Cerebellar nuclear complex (tissue), 1 donor: ENCODE measurements at regions not wholly inside any gene's neighbourhood (a gene's known extent, or its start where the extent isn't known, plus 50 kb on each side); places are given as distances from the start of the nearest gene placed in this dataset.
"Not testable (repeated sequence)": the region's sequence is repeated elsewhere in the genome, so short reads cannot be mapped to it uniquely, and the experiment has no call there.

Experiments
- DNase-seq, 2 experiments: peaks; one replicate each; lab custom pipeline; 2025; lab: John Stamatoyannopoulos, UW

DNA sequence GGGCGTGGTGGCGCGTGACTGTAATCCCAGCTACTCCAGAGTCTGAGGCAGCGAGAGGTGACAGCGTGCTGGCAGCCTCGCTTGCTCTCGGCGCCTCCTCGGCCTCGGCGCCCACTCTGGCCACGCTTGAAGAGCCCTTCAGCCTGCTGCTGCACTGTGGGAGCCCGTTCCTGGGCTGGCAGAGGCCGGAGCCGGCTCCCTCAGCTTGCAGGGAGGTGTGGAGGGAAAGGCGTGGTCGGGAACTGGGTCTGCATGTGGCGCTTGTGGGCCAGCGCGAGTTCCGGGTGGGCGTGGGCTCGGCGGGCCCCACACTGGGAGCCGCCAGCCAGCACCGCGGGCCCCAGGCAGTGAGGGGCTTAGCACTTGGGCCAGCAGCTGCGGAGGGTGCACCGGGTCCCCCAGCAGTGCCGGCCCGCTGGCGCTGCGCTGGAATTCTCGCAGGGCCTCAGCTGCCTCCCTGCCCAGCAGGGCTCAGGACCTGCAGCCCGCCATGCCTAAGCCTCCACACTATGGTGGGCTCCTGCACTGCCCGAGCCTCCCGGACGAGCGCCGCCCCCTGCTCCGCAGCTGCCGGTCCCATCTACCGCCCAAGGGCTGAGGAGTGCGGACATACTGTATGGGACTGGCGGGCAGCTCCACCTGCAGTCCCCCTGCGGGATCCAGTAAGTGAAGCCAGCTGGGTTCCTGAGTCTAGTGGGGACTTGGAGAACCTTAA, 1093.3 kb upstream of the CDH8 start:
- no peak for DNase-seq

DNA sequence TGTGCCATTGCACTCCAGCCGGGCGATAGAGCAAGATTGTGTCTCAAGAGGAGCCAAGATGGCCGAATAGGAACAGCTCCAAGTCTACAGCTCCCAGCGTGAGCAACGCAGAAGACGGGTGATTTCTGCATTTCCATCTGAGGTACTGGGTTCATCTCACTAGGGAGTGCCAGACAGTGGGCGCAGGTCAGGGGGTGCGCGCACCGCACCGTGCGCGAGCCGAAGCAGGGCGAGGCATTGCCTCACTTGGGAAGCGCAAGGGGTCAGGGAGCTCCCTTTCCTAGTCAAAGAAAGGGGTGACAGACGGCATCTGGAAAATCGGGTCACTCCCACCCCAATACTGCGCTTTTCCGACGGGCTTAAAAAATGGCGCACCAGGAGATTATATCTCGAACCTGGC, 1083.7 kb upstream of the CDH8 start:
- not testable (repeated sequence) for DNase-seq

DNA sequence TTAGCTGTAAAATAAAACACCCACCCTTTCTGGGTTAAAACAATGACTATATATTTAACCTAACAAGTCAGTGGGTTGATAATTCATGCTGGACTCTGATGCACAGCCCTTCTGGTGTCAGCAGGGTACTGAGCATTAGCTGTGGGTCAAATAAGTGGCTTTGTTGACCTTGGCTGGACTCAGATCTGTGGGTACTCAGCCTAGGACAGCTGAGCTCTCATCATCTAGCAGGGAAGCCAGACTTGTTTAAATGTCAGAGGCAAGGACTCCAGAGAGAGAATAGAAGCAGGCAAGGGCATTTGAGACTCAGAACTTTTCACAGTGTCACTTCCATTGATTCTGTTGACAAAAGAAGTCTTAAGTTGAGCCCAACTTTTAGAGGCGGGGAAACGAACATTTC, 1063.8 kb upstream of the CDH8 start:
- no peak for DNase-seq

DNA sequence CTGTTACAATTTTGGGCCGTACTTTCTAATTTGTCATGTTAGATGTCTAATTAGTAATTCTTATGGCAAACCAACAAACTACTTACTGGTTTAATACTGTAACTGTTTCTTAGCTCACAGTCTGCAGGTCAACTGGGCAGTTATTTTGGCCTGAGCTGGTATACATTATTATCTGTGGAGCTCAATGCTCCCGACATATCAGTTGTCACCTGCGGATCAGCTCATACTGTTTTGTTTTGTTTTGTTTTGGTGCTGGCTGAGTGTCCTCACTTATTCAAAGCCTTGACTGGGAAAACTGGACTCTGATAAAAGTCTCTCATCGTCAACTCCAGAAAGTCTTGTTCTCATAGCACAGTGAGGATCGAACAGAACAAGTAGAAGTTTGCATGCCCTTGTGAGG, 1060.6 kb upstream of the CDH8 start:
- DNase-seq, result no peak

DNA sequence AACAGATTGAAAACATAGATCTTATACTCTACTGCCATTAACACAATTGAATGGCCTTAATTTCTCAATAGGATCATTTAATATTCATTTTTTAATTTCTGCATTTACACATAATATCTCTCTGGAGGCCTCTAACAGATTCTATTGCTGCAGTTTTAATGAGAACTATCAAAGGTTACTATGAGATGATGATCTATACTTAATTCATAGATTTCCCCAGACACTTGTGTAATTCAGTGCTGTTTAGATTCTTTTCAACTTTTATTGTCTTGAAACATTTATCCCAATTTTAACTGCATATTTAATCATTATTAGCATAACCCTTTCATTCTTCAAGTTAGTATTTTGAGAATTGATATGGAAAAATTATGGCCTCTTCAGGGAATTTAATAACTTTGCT, 1056.5 kb upstream of the CDH8 start:
- DNase-seq, result no peak

- DNase-seq, result no peak
Measured at GRCh38 chr16:63082101-63082500, 1045.9 kb upstream of the CDH8 start.

DNA sequence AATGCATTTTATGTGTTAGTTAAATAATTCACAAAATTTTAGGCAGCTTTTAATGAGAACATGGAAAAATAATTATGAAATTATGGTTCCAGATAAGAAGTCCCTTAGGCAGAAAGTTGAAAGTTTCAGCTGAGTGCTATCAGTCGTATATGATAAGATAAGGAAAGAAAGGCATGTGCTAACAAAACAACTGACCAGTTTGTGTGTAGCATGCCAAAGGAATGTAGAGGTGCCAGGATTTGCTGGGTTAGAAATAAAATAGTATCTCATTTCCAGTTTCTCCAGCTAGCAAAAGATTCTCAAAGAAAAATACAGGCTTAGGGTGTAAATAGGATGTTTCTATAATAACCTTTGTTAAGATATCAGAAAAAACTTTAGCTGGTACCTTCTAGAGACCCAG, 1044.5 kb upstream of the CDH8 start:
- no peak for DNase-seq

- DNase-seq, result no peak
Measured at GRCh38 chr16:63069047-63069446, 1032.8 kb upstream of the CDH8 start.

- DNase-seq, result no peak
Measured at GRCh38 chr16:63067141-63067540, 1030.9 kb upstream of the CDH8 start.

DNA sequence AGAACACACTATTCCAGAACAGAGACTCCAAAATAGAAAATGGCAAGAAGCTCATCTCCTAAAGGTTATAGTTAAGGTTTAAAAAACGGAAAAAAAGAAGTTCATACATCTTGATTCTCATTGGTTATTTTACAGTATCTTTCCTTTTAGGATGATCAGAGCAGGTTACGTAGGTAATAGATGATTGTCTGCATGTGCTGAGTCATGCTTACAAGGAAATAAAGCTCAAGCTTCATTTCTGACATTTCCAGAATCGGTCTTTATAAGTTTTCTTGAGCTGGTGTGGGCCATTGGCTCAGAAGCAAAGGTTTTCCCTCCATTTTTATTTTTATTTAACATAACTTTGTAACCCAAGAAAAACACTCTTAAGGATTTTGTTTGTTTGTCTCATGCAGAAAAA, 1030.3 kb upstream of the CDH8 start:
- no peak for DNase-seq

DNA sequence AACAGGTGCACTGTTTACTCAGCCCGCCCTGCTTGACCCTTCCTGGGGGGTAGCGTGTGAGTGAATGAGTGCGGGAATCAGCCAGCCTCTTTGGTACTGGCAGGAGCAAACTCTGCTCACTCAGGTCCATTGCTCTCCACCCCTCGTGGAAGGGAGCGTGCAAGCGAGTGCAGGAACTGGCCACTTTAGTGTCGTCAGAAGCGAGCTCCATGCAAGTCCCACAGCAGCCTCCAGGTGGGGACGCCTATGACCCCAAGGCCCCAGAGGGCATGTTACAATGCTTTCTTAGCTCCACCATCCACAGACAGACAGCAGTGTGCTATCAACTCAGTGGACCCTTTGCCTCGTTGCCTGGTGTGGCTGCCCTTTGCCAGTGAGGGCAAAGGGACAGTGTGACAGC, 1025.1 kb upstream of the CDH8 start:
- DNase-seq, result no peak

DNA sequence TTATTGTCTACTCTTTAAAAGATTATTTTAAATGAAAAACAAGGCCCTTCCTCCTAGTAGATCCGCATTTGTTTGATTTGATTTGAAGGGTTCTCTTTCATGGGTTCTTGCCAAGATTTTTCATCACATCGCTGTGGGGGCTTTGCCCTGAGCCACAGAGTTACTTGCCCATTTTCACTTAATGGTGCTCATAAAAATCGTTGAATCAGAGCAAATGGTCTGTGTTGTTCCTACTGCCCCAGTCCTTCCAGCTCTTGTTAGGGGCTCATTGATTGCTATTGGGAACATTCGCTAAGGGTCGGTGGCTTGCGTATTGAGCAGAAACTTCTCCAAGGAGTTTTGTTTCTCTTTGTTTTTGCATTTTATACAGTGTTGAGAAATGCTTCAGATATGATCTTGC, 1023.4 kb upstream of the CDH8 start:
- DNase-seq, result no peak

DNA sequence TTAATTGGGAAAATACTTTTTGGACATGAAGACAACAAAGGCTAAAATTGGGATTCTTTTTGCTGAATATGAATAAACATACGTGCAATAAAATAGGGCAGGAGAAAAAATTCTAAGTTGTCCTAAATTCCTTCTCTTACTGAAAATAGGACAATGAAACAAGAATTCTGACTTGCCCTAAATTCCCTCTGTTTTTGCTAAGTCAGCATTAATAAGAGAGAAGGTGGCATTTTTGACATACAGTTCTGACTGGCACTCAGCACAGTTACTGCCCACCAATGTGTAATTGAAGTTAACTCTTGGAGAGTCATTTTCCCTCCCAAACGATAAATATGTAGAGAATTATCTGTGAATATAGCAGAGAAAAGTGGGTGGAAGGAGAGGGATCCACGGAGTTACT, 1021.1 kb upstream of the CDH8 start:
- no peak for DNase-seq

GRCh38 chr16:63050391-63050790, 1014.2 kb upstream of the CDH8 start:
- DNase-seq, result no peak

GRCh38 chr16:63038397-63039106, 1002.3 kb upstream of the CDH8 start:
- DNase-seq, result no peak

DNA sequence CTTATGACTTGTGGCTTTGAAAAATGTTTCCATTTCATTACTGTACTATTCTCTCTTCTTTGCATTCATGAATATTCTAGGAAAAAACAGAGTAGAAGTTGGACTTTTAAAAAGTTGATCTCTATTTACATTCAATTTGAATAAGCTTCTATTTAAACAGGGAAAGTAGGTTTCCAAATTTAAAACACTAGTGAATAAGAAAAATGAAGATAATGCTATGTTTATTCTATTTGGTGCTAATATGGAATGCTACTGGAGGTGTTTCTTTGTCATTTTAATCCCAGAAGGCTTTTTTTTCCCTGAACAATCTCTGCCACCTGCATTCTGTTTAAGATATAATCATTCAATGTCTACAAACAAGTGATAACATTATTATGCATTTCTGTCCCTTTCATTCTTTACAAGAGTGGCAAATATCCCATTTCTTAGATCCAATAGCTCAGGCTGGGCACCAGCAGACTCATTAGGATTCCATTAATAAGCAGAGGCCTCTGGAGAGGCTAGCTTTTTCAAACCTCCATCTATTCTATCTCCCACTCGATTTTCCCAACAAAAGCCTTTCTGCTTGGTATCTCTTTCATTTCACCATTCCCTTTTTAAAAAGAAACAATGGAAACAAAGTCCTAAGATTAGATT, 1001.6 kb upstream of the CDH8 start:
- DNase-seq, result no peak

DNA sequence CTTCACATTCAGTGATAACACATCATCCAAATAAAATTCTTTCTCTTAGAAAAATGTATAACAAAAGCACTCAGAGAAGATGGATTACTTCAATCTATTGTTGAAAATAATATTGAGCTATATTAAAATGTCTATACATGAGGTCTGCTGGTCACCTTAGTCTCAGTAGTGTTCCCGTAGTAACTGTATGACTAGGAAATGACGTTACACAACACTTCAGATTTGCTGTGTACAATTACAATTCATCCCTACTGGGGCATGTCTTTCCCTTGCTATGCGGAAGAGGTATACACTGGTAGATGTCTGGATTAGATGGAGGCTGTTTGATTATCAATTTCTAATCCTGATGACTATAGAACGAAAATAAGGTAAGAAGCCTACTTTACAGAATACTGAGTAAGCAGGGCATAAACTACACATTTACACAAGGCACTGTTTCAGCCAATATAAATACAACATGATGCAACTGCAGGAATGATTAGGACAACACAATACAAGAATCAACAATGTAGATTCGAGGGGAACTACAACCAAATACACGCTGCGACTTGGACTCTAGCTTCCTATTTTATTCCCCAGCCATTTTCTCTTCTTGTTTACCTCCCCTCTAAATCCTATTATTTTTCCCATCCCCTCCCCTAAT, 982.5 kb upstream of the CDH8 start:
- no peak for DNase-seq

DNA sequence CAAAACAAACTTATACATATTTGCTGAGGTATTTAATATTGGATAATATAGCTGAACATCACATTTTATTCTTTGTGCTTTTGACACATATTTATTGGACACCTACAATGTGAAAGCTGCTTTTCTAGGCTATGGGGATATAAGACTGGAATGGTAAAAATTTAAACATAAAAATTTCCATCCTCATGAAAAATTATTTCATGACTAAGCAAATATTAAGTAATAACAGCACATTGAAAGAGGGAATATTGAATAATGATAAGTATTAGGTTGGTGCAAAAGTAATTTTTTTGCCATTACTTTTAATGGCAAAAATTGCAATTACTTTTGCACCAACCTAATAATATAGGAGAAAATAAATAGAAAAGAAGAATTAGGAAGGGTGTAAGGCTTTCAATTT, 972.5 kb upstream of the CDH8 start:
- DNase-seq, result no peak

GRCh38 chr16:63005356-63005755, 969.1 kb upstream of the CDH8 start:
- DNase-seq, result no peak

DNA sequence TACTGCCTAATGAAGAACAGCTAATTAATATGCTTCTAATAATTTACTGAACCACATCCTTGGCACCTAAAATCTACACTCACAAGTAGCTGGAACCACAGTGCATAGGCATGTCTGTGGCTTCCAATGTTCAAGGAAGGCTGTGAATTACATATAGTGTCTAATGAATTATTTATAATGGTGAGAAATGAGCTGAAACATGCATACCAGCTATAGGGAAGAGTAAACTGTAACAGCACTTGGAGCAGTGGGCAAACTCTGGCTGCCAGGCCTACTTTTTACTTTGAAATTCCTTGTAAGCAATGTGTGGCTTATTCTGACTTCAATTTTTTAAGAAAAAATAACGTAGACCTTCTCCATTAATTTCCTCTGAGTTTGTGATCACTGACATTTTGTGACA, 953.2 kb upstream of the CDH8 start:
- DNase-seq, result no peak

GRCh38 chr16:62985722-62986121, 949.5 kb upstream of the CDH8 start:
- no peak for DNase-seq

DNA sequence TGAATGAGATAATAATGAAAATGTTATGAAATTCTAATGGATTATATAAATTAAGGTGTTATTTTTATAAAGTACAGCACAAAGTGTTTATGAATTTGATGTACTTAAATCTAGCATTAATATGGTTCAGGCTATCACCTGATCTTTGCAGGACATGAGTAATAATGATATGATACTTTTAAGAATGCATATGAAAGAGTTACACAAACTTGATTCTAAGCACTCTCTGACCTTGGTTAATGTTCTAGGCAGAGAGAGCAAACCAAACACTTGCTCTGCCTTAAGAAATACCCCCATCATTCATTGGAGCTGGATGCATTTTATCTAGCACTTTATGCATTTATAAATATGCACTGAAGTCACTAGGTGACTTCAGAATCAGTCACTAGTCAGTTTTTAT, 942.2 kb upstream of the CDH8 start:
- no peak for DNase-seq

- no peak for DNase-seq
Measured at GRCh38 chr16:62977876-62978275, 941.6 kb upstream of the CDH8 start.
